SK-N-SH (cell line): ENCODE measurements at regions not wholly inside any gene's neighbourhood (a gene's known extent, or its start where the extent isn't known, plus 50 kb on each side); places are given as distances from the start of the nearest gene placed in this dataset.

Source experiments
- CTCF ChIA-PET: fragments of 300-600, 350-600 bp; formaldehyde crosslinking; extraction: SDS; loops from one replicate; lab custom pipeline; 2021; lab: Yijun Ruan, JAX
- POLR2A ChIA-PET: fragments of 350-600 bp; sonication (Branson Sonifier 250); formaldehyde crosslinking; extraction: SDS; loops from one replicate; lab custom pipeline; 2020; ENCODE audit warnings: antibody characterized with exemption, inconsistent platforms; lab: Yijun Ruan, JAX
- DNase-seq: peaks from one replicate; pipeline ENCODE4 v3.0.0; 2012
- H2AFZ ChIP-seq: fragments of 200-600 bp; sonication (generic); 2 replicates; pipeline ENCODE4 v1.8.1; 2016; ENCODE audit warnings: antibody characterized with exemption, mild to moderate bottlenecking, low read depth
- H3F3A ChIP-seq: fragments of 200-600 bp; sonication (generic); replicated peaks from 2 replicates; pipeline ENCODE3; 2016; ENCODE audit warnings: antibody characterized with exemption, mild to moderate bottlenecking; ENCODE audit not compliant: insufficient read depth
- H3K27ac ChIP-seq, 2 experiments: fragments of 200-500 bp in 1 of 2; fragments of 200-600 bp in 1 of 2; sonication (Bioruptor generic) in 1 of 2; sonication (generic), shearing (Covaris generic) in 1 of 2; 2 replicates each; pipeline versions ENCODE4 v1.5.1 to v1.6.1; 2014 to 2016; ENCODE audit warnings: low read depth in 2 of 2, inconsistent platforms in 1 of 2, low read length in 1 of 2, mild to moderate bottlenecking in 1 of 2, mixed read lengths in 1 of 2
- H3K27me3 ChIP-seq: fragments of 200-600 bp; sonication (generic), shearing (Covaris generic); 2 replicates; pipeline ENCODE4 v1.6.1; 2016; ENCODE audit warnings: mixed run types; ENCODE audit not compliant: insufficient read depth
- H3K36me3 ChIP-seq, 2 experiments: fragments of 200-500 bp in 1 of 2; fragments of 200-600 bp in 1 of 2; sonication (Bioruptor generic) in 1 of 2; sonication (generic) in 1 of 2; replicated peaks in 1 of 2; 2 replicates each; pipeline versions ENCODE3 to v1.5.1; 2014 to 2016; ENCODE audit warnings: low read length in 1 of 2, mild to moderate bottlenecking in 1 of 2; ENCODE audit not compliant: insufficient read depth in 2 of 2, control insufficient read depth in 1 of 2
- H3K4me1 ChIP-seq, 2 experiments: fragments of 200-500 bp in 1 of 2; fragments of 200-600 bp in 1 of 2; sonication (Bioruptor generic) in 1 of 2; sonication (generic), shearing (Covaris generic) in 1 of 2; 2 replicates each; pipeline versions ENCODE4 v1.5.1 to v1.6.1; 2014 to 2016; ENCODE audit warnings: low read depth in 1 of 2, low read length in 1 of 2, mixed run types in 1 of 2; ENCODE audit not compliant: insufficient read depth in 2 of 2, control insufficient read depth in 1 of 2
- H3K4me2 ChIP-seq: fragments of 200-600 bp; sonication (generic), shearing (Covaris generic); 2 replicates; pipeline ENCODE4 v1.6.1; 2017; ENCODE audit warnings: mixed run types
- H3K4me3 ChIP-seq, 2 experiments: fragments of 200-500 bp in 1 of 2; fragments of 200-600 bp in 1 of 2; sonication (Bioruptor generic) in 1 of 2; sonication (generic), shearing (Covaris generic) in 1 of 2; 2 replicates each; pipeline versions ENCODE4 v1.5.1 to v1.8.1; 2014 to 2016; ENCODE audit warnings: low read depth in 2 of 2, inconsistent platforms in 1 of 2, low read length in 1 of 2, mild to moderate bottlenecking in 1 of 2, mixed read lengths in 1 of 2, moderate library complexity in 1 of 2
- H3K79me2 ChIP-seq: fragments of 200-600 bp; sonication (generic); 2 replicates; pipeline ENCODE4 v1.8.1; 2017; ENCODE audit warnings: mild to moderate bottlenecking; ENCODE audit not compliant: insufficient read depth
- H3K9ac ChIP-seq: fragments of 200-600 bp; sonication (generic); 2 replicates; pipeline ENCODE4 v1.6.1; 2017; ENCODE audit warnings: mixed run types
- H3K9me2 ChIP-seq: fragments of 200-600 bp; sonication (generic); 2 replicates; pipeline ENCODE4 v1.6.1; 2017; ENCODE audit warnings: mixed run types
- H3K9me3 ChIP-seq: fragments of 200-600 bp; sonication (generic); 2 replicates; pipeline ENCODE4 v1.6.1; 2017; ENCODE audit warnings: mixed run types, mild to moderate bottlenecking, moderate library complexity
- H4K20me1 ChIP-seq: fragments of 200-600 bp; sonication (generic); 2 replicates; pipeline ENCODE4 v1.6.1; 2017; ENCODE audit warnings: mild to moderate bottlenecking, mixed run types; ENCODE audit not compliant: insufficient read depth
- CHD2 ChIP-seq: fragments of 150-350 bp; IDR thresholded peaks from 2 replicates; pipeline ENCODE4 v1.6.1; 2018; ENCODE audit warnings: low read length; ENCODE audit not compliant: partially characterized antibody
- EZH2phosphoT487 ChIP-seq: fragments of 200-600 bp; sonication (generic); IDR thresholded peaks from 2 replicates; pipeline ENCODE4 v1.6.1; 2017; ENCODE audit warnings: low read depth, mixed run types, mild to moderate bottlenecking, antibody characterized with exemption, moderate library complexity, borderline replicate concordance
- FOSL2 ChIP-seq: IDR thresholded peaks from 2 replicates; pipeline ENCODE4 v1.4.0; 2012; ENCODE audit warnings: low read depth, mild to moderate bottlenecking, moderate library complexity, borderline replicate concordance
- FOXJ3 ChIP-seq: sonication (generic); formaldehyde crosslinking; IDR thresholded peaks from 2 replicates; pipeline ENCODE4 v1.5.1; 2020; ENCODE audit warnings: mild to moderate bottlenecking, missing genetic modification reagents
- JUND ChIP-seq: IDR thresholded peaks from 2 replicates; pipeline ENCODE4 v1.4.0; 2012
- MXI1 ChIP-seq: IDR thresholded peaks from 2 replicates; pipeline ENCODE4 v1.6.1; 2012; ENCODE audit warnings: mild to moderate bottlenecking, low read depth, low read length, improper control_type of control experiment
- NFIC ChIP-seq: IDR thresholded peaks from 2 replicates; pipeline ENCODE4 v1.4.0; 2012; ENCODE audit warnings: borderline replicate concordance
- POLR2AphosphoS5 ChIP-seq: IDR thresholded peaks from 2 replicates; pipeline ENCODE4 v1.6.1; 2012; ENCODE audit warnings: low read depth, low read length
- RXRA ChIP-seq: IDR thresholded peaks from 2 replicates; pipeline ENCODE4 v1.4.0; 2012; ENCODE audit warnings: low read depth, mild to moderate bottlenecking, borderline replicate concordance
- SIN3A ChIP-seq: IDR thresholded peaks from 2 replicates; pipeline ENCODE4 v1.6.1; 2012; ENCODE audit warnings: low read depth, mild to moderate bottlenecking, low read length, moderate library complexity, borderline replicate concordance
- WGBS: methylation state at CpG from one replicate; pipeline ENCODE4 v1.1.6; 2017; ENCODE audit warnings: low lambda C conversion rate; 5-methylcytosine and 5-hydroxymethylcytosine counted together
- TF ChIP-seq, protein P1 (sequence below): IDR thresholded peaks from 2 replicates; pipeline ENCODE4 v1.6.1; 2012; ENCODE audit warnings: mild to moderate bottlenecking, low read depth, low read length, moderate library complexity
- TF ChIP-seq, protein P2 (sequence below): IDR thresholded peaks from 2 replicates; pipeline ENCODE4 v1.4.0; 2012; ENCODE audit warnings: low read depth
- TF ChIP-seq, protein P3 (sequence below): fragments of 150-350 bp; IDR thresholded peaks from 2 replicates; pipeline ENCODE4 v1.6.1; 2016; ENCODE audit warnings: mild to moderate bottlenecking, low read depth, low read length
- TF ChIP-seq, protein P4 (sequence below): fragments of 150-350 bp; IDR thresholded peaks from 2 replicates; pipeline ENCODE4 v1.6.1; 2017; ENCODE audit warnings: antibody characterized with exemption, low read length, low read depth, borderline replicate concordance
- TF ChIP-seq, protein P5 (sequence below): IDR thresholded peaks from 2 replicates; pipeline ENCODE4 v1.4.0; 2012; ENCODE audit warnings: low read depth, borderline replicate concordance

DNA sequence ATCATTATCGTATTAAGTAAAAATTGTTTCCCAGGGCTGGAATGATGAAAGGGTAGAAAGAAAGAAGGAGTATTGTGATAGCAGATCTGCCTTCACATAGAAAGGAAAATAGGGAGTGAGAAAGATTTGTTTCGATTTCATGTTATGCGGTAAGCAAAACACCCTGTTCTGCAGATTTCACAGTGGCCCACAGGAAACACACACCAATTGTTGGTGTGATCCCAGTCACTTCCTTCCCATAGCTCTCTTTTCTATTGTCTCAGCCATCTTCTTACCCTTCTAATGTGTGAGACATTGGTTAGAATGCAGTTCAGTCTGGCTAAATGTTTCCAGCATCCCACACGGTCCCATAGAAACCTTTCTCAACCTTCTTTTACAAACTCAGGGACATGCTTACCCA lies 2709.8 kb downstream of the PCDH7 start:
- no peak overlapping the region for H3K4me3 ChIP-seq
- no peak overlapping the region for H2AFZ ChIP-seq
- H3K27me3 ChIP-seq: no peaks in the 10 kb centered on the region
- no peak overlapping the region for H3K27ac ChIP-seq
- no peak overlapping the region for H3K9ac ChIP-seq
- H3K36me3 ChIP-seq: no peaks in the 10 kb centered on the region
- no peaks in the 10 kb centered on the region for H3F3A ChIP-seq
- ChIA-PET POLR2A (no interaction called here), CTCF (no interaction called here)
- DNase-seq: no peak
- no peaks in the 10 kb centered on the region for H3K79me2 ChIP-seq
- no peaks in the 10 kb centered on the region for H3K4me1 ChIP-seq
- TF ChIP-seq CHD2 (no peak), NFIC (no peak), FOSL2 (no peak), MXI1 (no peak)
- TF ChIP-seq, protein P1, sequence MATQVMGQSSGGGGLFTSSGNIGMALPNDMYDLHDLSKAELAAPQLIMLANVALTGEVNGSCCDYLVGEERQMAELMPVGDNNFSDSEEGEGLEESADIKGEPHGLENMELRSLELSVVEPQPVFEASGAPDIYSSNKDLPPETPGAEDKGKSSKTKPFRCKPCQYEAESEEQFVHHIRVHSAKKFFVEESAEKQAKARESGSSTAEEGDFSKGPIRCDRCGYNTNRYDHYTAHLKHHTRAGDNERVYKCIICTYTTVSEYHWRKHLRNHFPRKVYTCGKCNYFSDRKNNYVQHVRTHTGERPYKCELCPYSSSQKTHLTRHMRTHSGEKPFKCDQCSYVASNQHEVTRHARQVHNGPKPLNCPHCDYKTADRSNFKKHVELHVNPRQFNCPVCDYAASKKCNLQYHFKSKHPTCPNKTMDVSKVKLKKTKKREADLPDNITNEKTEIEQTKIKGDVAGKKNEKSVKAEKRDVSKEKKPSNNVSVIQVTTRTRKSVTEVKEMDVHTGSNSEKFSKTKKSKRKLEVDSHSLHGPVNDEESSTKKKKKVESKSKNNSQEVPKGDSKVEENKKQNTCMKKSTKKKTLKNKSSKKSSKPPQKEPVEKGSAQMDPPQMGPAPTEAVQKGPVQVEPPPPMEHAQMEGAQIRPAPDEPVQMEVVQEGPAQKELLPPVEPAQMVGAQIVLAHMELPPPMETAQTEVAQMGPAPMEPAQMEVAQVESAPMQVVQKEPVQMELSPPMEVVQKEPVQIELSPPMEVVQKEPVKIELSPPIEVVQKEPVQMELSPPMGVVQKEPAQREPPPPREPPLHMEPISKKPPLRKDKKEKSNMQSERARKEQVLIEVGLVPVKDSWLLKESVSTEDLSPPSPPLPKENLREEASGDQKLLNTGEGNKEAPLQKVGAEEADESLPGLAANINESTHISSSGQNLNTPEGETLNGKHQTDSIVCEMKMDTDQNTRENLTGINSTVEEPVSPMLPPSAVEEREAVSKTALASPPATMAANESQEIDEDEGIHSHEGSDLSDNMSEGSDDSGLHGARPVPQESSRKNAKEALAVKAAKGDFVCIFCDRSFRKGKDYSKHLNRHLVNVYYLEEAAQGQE: no peak
- no peak overlapping the region for H3K4me2 ChIP-seq
- H3K9me3 ChIP-seq: no peaks in the 10 kb centered on the region
- WGBS: 48% methylated on average over 4 of the region's 4 CpGs
- H4K20me1 ChIP-seq: no peaks in the 10 kb centered on the region
- no peaks in the 10 kb centered on the region for H3K9me2 ChIP-seq

DNA sequence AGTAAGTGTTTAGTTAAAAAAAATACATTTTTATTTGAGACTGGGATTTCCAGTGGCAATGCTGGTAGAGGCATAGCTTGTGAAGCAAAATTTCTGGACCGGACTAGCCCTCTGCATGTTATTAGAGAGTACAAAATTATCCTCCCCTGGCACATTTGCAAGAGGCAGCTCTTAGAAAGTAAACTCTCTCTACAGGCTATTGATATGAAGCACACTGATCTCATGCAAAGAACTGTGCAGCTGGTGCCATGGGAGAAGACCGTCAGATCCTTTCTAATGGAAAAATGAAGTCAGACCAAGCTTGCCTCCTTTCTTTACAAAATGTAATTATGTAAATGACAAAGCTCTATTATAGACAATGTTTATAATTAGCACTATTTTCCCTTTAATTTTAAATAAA lies 2717.2 kb downstream of the PCDH7 start:
- no peak overlapping the region for H3K4me3 ChIP-seq
- no peak for DNase-seq
- H3K79me2 ChIP-seq: no peaks in the 10 kb centered on the region
- CTCF ChIA-PET: interaction anchor here (0.5 to 1.3 kb wide), 2 partner anchors 14 to 23 kb away, joined by 3 read pairs; no protein-coding TSS in a partner anchor
- H4K20me1 ChIP-seq: no peaks in the 10 kb centered on the region
- TF ChIP-seq, protein P2, sequence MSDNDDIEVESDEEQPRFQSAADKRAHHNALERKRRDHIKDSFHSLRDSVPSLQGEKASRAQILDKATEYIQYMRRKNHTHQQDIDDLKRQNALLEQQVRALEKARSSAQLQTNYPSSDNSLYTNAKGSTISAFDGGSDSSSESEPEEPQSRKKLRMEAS: no peak
- no peak for TF ChIP-seq SIN3A
- TF ChIP-seq JUND: no peak
- TF ChIP-seq, protein P3, sequence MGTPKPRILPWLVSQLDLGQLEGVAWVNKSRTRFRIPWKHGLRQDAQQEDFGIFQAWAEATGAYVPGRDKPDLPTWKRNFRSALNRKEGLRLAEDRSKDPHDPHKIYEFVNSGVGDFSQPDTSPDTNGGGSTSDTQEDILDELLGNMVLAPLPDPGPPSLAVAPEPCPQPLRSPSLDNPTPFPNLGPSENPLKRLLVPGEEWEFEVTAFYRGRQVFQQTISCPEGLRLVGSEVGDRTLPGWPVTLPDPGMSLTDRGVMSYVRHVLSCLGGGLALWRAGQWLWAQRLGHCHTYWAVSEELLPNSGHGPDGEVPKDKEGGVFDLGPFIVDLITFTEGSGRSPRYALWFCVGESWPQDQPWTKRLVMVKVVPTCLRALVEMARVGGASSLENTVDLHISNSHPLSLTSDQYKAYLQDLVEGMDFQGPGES: no peak
- no peak for TF ChIP-seq EZH2phosphoT487
- TF ChIP-seq, protein P4, sequence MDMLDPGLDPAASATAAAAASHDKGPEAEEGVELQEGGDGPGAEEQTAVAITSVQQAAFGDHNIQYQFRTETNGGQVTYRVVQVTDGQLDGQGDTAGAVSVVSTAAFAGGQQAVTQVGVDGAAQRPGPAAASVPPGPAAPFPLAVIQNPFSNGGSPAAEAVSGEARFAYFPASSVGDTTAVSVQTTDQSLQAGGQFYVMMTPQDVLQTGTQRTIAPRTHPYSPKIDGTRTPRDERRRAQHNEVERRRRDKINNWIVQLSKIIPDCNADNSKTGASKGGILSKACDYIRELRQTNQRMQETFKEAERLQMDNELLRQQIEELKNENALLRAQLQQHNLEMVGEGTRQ: no peak
- no peak for TF ChIP-seq RXRA
- TF ChIP-seq CHD2: no peak
- TF ChIP-seq FOXJ3 (CRISPR knock-in tag): no peak
- TF ChIP-seq, protein P5, sequence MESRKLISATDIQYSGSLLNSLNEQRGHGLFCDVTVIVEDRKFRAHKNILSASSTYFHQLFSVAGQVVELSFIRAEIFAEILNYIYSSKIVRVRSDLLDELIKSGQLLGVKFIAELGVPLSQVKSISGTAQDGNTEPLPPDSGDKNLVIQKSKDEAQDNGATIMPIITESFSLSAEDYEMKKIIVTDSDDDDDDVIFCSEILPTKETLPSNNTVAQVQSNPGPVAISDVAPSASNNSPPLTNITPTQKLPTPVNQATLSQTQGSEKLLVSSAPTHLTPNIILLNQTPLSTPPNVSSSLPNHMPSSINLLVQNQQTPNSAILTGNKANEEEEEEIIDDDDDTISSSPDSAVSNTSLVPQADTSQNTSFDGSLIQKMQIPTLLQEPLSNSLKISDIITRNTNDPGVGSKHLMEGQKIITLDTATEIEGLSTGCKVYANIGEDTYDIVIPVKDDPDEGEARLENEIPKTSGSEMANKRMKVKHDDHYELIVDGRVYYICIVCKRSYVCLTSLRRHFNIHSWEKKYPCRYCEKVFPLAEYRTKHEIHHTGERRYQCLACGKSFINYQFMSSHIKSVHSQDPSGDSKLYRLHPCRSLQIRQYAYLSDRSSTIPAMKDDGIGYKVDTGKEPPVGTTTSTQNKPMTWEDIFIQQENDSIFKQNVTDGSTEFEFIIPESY: no peak
- TF ChIP-seq POLR2AphosphoS5: no peak
- TF ChIP-seq, all 33 proteins: peak for 0
- H2AFZ ChIP-seq: no peak overlapping the region
- H3K9ac ChIP-seq: no peak overlapping the region
- no peaks in the 10 kb centered on the region for H3K9me2 ChIP-seq
- H3K4me1 ChIP-seq: no peaks in the 10 kb centered on the region
- H3K4me2 ChIP-seq: no peak overlapping the region
- POLR2A ChIA-PET: no interaction called here
- no peaks in the 10 kb centered on the region for H3K9me3 ChIP-seq
- no peak overlapping the region for H3K27ac ChIP-seq
- no peaks in the 10 kb centered on the region for H3F3A ChIP-seq
- 16% methylated on average over 2 of the region's 2 CpGs for WGBS
- no peaks in the 10 kb centered on the region for H3K36me3 ChIP-seq
- no peaks in the 10 kb centered on the region for H3K27me3 ChIP-seq
